NCI-H1105 (cell line): ENCODE measurements at regions not wholly inside any gene's neighbourhood (a gene's known extent, or its start where the extent isn't known, plus 50 kb on each side); places are given as distances from the start of the nearest gene placed in this dataset.
"Not testable (repeated sequence)": the region's sequence is repeated elsewhere in the genome, so short reads cannot be mapped to it uniquely, and the experiment has no call there.

Experiments
- DNase-seq: peaks from one replicate; lab custom pipeline; 2025; lab: John Stamatoyannopoulos, UW

- no peak for DNase-seq
Measured at GRCh38 chr5:72588640-72589039, 81.4 kb upstream of the ZNF366 start.

DNA sequence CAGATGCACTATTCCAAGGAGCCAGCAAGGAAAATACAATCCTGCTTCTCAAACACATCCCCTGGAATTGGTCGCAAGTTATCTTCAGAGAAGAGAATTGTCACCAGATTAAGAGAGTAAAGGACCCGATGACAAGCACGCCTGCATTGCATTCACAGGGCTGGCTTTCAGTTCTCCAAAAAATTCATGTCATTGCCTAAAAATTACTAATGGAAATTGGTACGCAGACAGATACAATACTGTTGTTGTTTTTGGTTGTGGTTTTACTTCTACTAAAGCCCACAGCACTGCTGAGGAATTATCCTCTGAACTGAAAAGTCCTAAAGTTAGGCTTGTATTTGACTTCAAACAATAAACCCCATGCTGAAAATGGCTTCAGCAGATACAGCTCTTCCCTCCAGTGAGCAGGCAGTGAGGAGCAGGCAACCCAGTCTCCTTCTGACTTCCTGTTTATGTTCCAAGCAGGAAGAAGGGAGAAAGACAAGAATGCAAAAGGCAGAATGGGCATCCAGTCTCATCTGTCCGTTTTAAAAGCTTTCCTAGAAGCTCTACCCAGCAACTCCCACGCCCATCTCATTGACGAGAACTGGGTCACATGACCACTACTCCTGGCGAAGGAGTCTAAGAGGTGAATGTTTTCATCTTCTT lies 80.6 kb upstream of the ZNF366 start:
- DNase-seq, result no peak

DNA sequence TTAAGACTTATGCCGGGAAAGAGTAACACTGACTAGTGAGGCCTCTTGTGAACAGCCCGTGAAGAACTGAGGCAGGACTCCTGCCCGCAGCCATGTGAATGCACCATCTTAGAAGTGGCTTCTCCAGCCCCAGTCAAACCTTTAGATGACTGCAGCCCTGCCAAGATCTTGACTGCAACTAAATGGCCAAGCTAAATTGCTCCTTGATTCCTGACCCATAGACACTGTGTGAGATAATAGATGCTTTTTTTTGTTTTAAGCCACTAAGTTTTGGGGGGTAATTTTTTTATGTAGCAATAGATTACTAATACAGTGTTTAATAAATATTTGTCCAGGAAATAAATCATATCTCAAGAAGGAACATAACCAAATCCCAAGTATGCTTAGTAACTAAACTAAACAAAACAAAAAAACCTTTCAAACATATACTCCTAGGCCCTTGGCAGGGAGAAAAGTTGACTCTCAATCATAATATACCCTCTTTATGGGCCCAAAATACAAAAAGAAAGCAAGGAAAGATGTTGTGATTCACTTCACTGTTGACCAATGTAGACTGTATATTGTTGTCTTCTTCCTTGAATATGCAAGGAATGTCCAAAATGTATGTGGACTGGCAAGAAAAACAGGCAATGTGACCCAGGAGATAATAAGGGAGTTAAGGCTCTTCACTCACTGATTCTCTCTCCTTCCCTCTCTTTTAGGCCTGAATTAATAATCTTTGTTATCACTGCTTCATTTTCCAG lies 79.7 kb upstream of the ZNF366 start:
- no peak for DNase-seq

DNA sequence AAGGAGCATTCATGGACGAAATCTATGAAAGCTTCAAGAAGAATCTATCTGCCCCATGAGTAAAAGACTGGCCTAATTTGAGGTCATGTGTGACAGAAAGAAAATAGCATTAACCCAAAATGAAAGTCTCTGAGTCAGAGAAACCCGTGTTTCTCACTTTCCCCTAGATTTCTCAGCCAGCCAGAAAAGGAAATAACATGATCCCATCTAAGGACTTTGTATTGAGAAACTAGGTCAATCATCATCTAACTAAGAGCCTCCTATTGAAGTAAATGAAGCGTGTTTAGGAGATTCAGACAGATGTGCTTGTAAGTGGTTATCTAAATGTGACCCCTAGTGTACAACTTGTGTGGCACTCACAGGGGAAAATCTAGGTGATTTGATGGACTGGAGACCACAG lies 77.3 kb upstream of the ZNF366 start:
- no peak for DNase-seq

GRCh38 chr5:72579290-72579689 lies 72.1 kb upstream of the ZNF366 start:
- DNase-seq, result not testable (repeated sequence)

GRCh38 chr5:72572236-72572765 lies 65.1 kb upstream of the ZNF366 start:
- no peak for DNase-seq

DNA sequence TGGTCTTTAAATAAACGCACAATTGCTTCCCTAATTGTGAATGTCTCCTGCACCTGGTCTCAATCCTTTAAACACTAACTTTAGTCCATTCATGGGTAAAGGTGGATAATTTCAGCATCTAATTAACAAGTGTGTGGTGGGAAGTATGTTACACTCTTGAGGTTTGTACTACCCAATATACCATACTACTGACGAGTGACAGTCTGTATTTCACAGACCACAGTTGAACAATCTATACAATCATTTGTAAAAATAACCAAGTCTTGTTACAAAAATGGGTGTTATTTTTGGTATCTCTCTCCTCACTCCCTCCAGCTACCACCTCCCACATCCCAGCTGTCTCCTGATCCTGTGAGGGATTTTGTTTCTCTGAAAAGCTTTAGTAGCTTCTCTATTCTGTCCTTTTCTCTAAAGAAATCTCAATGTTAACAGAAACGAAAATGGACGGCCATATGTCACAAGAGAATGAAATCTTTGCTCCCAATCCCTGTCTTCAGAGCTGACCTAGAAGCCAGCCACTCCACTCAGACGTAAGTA lies 62.3 kb upstream of the ZNF366 start:
- DNase-seq, result no peak

DNA sequence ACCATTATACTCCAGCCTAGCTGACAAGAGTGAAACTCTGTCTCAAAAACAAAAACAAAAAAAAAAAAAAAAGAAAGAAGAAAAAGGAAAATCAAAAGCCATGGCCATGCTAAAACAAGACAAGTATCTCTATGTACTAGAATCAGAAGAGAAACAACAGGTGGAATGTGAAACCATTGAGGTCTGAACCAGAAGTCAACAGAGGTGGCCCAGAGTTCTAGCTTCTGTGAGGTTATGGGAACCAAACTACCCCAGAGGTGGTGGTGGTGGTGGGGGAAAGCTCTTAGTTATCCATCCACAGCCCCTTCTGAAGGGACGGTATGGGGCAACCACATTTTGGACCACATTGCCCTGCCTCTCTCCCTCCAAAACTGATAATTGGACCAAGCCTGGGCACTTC lies 59.5 kb upstream of the ZNF366 start:
- DNase-seq, result no peak

- DNase-seq, result no peak
Measured at GRCh38 chr5:72565513-72566289, 58.5 kb upstream of the ZNF366 start.

DNA sequence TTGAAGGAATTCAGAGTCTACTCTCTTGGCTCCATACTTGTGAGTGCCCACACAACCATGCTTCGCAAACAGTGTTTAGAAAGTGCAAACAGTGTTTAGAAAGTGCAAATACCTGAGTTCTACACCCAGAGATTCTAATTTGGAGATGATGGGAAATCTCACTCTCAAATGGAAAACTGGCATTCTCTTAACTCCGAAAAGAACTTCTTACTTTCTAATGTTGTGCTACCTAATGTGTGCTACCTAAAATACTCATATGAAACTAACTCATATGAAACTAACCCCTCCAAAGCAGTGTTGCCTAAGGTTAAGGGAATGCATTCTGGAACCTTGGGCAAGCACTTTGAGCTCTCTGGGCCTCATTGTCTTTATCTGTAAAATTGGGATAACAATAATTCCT lies 55.5 kb upstream of the ZNF366 start:
- DNase-seq, result no peak

GRCh38 chr5:72561148-72561972 lies 54.1 kb upstream of the ZNF366 start:
- no peak for DNase-seq

GRCh38 chr5:72559866-72560766 lies 52.9 kb upstream of the ZNF366 start:
- DNase-seq, result no peak

- no peak for DNase-seq
Measured at GRCh38 chr5:72558383-72558782, 51.2 kb upstream of the ZNF366 start.

GRCh38 chr5:72558046-72558336 lies 50.8 kb upstream of the ZNF366 start:
- DNase-seq, result no peak

- no peak for DNase-seq
Measured at GRCh38 chr5:72557167-72558045, 50.2 kb upstream of the ZNF366 start.
